CD14-positive monocyte (primary cell): ENCODE measurements at regions not wholly inside any gene's neighbourhood (a gene's known extent, or its start where the extent isn't known, plus 50 kb on each side); places are given as distances from the start of the nearest gene placed in this dataset.

Experiments
- DNase-seq, 3 donors: peaks; one replicate each; pipeline ENCODE4 v3.0.0-alpha.2; 2011 to 2022
- H2AFZ ChIP-seq: 2 replicates; pipeline ENCODE4 v1.6.0; 2012; ENCODE audit warnings: mild to moderate bottlenecking, low read depth, low read length, inconsistent platforms; ENCODE audit not compliant: insufficient read depth, poor library complexity, severe bottlenecking
- H3K27ac ChIP-seq, 2 donors: 1 replicate in 1 of 2; 2 replicates in 1 of 2; pipeline ENCODE4 v1.5.1; 2012 to 2013; ENCODE audit warnings: low read length in 2 of 2, control low read depth in 1 of 2, inconsistent platforms in 1 of 2, low read depth in 1 of 2, mild to moderate bottlenecking in 1 of 2
- H3K27me3 ChIP-seq, 2 donors: one replicate each; pipeline versions ENCODE4 v1.6.0 to v1.6.1; 2011 to 2013; ENCODE audit warnings: low read length in 2 of 2; ENCODE audit not compliant: control insufficient read depth in 2 of 2, insufficient read depth in 2 of 2
- H3K36me3 ChIP-seq, 2 donors: replicated peaks in 1 of 2; 1 replicate in 1 of 2; 2 replicates in 1 of 2; pipeline versions ENCODE4 v1.5.1 to v1.6.1; 2012 to 2013; ENCODE audit warnings: low read length in 2 of 2, control low read depth in 1 of 2, inconsistent platforms in 1 of 2, mild to moderate bottlenecking in 1 of 2; ENCODE audit not compliant: insufficient read depth in 2 of 2, control insufficient read depth in 1 of 2
- H3K4me1 ChIP-seq, 2 donors: 1 replicate in 1 of 2; 2 replicates in 1 of 2; pipeline versions ENCODE4 v1.5.1 to v1.6.1; 2012 to 2013; ENCODE audit warnings: low read length in 2 of 2, control low read depth in 1 of 2, inconsistent platforms in 1 of 2, mild to moderate bottlenecking in 1 of 2, moderate library complexity in 1 of 2; ENCODE audit not compliant: insufficient read depth in 2 of 2, control insufficient read depth in 1 of 2
- H3K4me2 ChIP-seq: replicated peaks from 2 replicates; pipeline ENCODE3; 2012; ENCODE audit warnings: low read length, moderate library complexity, mild to moderate bottlenecking; ENCODE audit not compliant: poor library complexity, severe bottlenecking; ENCODE audit errors: extremely low read depth
- H3K4me3 ChIP-seq, 3 experiments: fragments of 200-600 bp in 1 of 3; sonication (generic) in 1 of 3; replicated peaks in 1 of 3; 1 replicate in 2 of 3; 2 replicates in 1 of 3; pipeline ENCODE4 v1.5.1; 2011 to 2013; ENCODE audit warnings: low read length in 3 of 3, mild to moderate bottlenecking in 3 of 3, control low read depth in 2 of 3, low read depth in 2 of 3, inconsistent platforms in 1 of 3, moderate library complexity in 1 of 3
- H3K79me2 ChIP-seq: 2 replicates; pipeline ENCODE4 v1.6.0; 2012; ENCODE audit warnings: mild to moderate bottlenecking, control low read depth, inconsistent platforms, low read length, moderate library complexity; ENCODE audit not compliant: insufficient read depth
- H3K9ac ChIP-seq: 2 replicates; pipeline ENCODE4 v1.6.0; 2017; ENCODE audit warnings: low read length, mild to moderate bottlenecking; ENCODE audit not compliant: insufficient read depth, poor library complexity, severe bottlenecking
- H3K9me3 ChIP-seq, 2 donors: replicated peaks in 1 of 2; 1 replicate in 1 of 2; 2 replicates in 1 of 2; pipeline versions ENCODE4 v1.5.1 to v1.6.1; 2012 to 2013; ENCODE audit warnings: low read length in 2 of 2, control low read depth in 1 of 2; ENCODE audit not compliant: control insufficient read depth in 1 of 2, insufficient read depth in 1 of 2
- H4K20me1 ChIP-seq: 2 replicates; pipeline ENCODE4 v1.6.0; 2012; ENCODE audit warnings: mild to moderate bottlenecking, low read length, control low read depth, moderate library complexity; ENCODE audit not compliant: insufficient read depth
- H3K27ac Mint-ChIP-seq, 7 donors: one replicate each; pipeline ENCODE4 v1.8.0; 2020; ENCODE audit warnings: mild to moderate bottlenecking in 7 of 7, mixed read lengths in 7 of 7, moderate library complexity in 6 of 7, inconsistent platforms in 2 of 7
- H3K27me3 Mint-ChIP-seq, 3 donors: one replicate each; pipeline ENCODE4 v1.8.0; 2021 to 2022; ENCODE audit warnings: low read depth in 3 of 3, mild to moderate bottlenecking in 3 of 3, mixed read lengths in 3 of 3, moderate library complexity in 3 of 3, inconsistent platforms in 1 of 3
- H3K36me3 Mint-ChIP-seq, 2 donors: one replicate each; pipeline ENCODE4 v1.8.0; 2020; ENCODE audit warnings: mixed read lengths in 2 of 2, inconsistent platforms in 1 of 2, mild to moderate bottlenecking in 1 of 2
- H3K4me1 Mint-ChIP-seq: one replicate; pipeline ENCODE4 v1.8.0; 2020; ENCODE audit warnings: mild to moderate bottlenecking, mixed read lengths
- H3K4me3 Mint-ChIP-seq, 2 donors: one replicate each; pipeline ENCODE4 v1.8.0; 2020; ENCODE audit warnings: mild to moderate bottlenecking in 2 of 2, mixed read lengths in 2 of 2, moderate library complexity in 1 of 2
- H3K9me3 Mint-ChIP-seq, 7 donors: one replicate each; pipeline ENCODE4 v1.8.0; 2020 to 2022; ENCODE audit warnings: mixed read lengths in 7 of 7, mild to moderate bottlenecking in 6 of 7, moderate library complexity in 6 of 7, inconsistent platforms in 2 of 7
- CTCF ChIP-seq: fragments of 200-600 bp; IDR thresholded peaks from one replicate; pipeline ENCODE4 v1.8.0; 2022; ENCODE audit warnings: antibody characterized with exemption, mild to moderate bottlenecking
- WGBS: methylation state at CpG from one replicate; pipeline ENCODE4 v1.1.5; 2013; ENCODE audit warnings: missing lambda C conversion rate; ENCODE audit not compliant: insufficient coverage; 5-methylcytosine and 5-hydroxymethylcytosine counted together
- intact Hi-C, 2 donors: fragments of 100-400 bp; cut with micrococcal nuclease; formaldehyde crosslinking; loops; one replicate each; pipeline versions ENCODE4 v1.15.0 to v1.15.1; 2023

GRCh38 chr6:4488389-4488788 is 287.8 kb upstream of the CDYL start:
- Mint-ChIP-seq H3K4me1 (no peaks in the 10 kb centered on the region), H3K36me3 (no peaks in the 10 kb centered on the region), H3K4me3 (no peak overlapping the region), H3K9me3 (peaks cover 28 to 72% (median 52%) of the 10 kb centered on the region in 7 donors), H3K27me3 (peaks cover 0 to 7% (median 2%) of the 10 kb centered on the region in 3 donors), H3K27ac (no peak overlapping the region)
- H3K36me3 ChIP-seq: no peaks in the 10 kb centered on the region
- no peak overlapping the region for H3K4me3 ChIP-seq
- H3K79me2 ChIP-seq: no peaks in the 10 kb centered on the region
- no peak for DNase-seq
- no peaks in the 10 kb centered on the region for H3K4me1 ChIP-seq
- no peaks in the 10 kb centered on the region for H3K27me3 ChIP-seq
- 100% methylated on average over 1 of the region's 3 CpGs for WGBS
- no peak overlapping the region for H3K9ac ChIP-seq
- no peak for TF ChIP-seq CTCF
- no peak overlapping the region for H2AFZ ChIP-seq
- H3K27ac ChIP-seq: no peak overlapping the region
- no peaks in the 10 kb centered on the region for H4K20me1 ChIP-seq
- H3K9me3 ChIP-seq: peaks cover 40 to 51% of the 10 kb centered on the region in 2 donors
- intact Hi-C loops: no loop called here
- H3K4me2 ChIP-seq: no peak overlapping the region

GRCh38 chr6:4487538-4487937 is 288.7 kb upstream of the CDYL start:
- Histone ChIP-seq H3K9ac (no peak overlapping the region), H3K4me2 (no peak overlapping the region), H3K9me3 (peaks cover 40 to 54% of the 10 kb centered on the region in 2 donors), H2AFZ (no peak overlapping the region), H3K27ac (no peak overlapping the region), H3K4me3 (no peak overlapping the region), H4K20me1 (no peaks in the 10 kb centered on the region), H3K27me3 (no peaks in the 10 kb centered on the region), H3K36me3 (no peaks in the 10 kb centered on the region), H3K4me1 (no peaks in the 10 kb centered on the region), H3K79me2 (no peaks in the 10 kb centered on the region)
- Mint-ChIP-seq H3K4me3 (no peak overlapping the region), H3K9me3 (peaks cover 30 to 77% (median 55%) of the 10 kb centered on the region in 7 donors), H3K27me3 (peaks cover 0 to 7% (median 2%) of the 10 kb centered on the region in 3 donors), H3K4me1 (no peaks in the 10 kb centered on the region), H3K36me3 (no peaks in the 10 kb centered on the region), H3K27ac (no peak overlapping the region)
- 92% methylated on average over 2 of the region's 2 CpGs for WGBS
- intact Hi-C loops: no loop called here
- TF ChIP-seq CTCF: no peak
- DNase-seq: no peak
